ENCODE measurements at regions not wholly inside any gene's neighbourhood (a gene's known extent, or its start where the extent isn't known, plus 50 kb on each side); places are given as distances from the start of the nearest gene placed in this dataset.

DNA sequence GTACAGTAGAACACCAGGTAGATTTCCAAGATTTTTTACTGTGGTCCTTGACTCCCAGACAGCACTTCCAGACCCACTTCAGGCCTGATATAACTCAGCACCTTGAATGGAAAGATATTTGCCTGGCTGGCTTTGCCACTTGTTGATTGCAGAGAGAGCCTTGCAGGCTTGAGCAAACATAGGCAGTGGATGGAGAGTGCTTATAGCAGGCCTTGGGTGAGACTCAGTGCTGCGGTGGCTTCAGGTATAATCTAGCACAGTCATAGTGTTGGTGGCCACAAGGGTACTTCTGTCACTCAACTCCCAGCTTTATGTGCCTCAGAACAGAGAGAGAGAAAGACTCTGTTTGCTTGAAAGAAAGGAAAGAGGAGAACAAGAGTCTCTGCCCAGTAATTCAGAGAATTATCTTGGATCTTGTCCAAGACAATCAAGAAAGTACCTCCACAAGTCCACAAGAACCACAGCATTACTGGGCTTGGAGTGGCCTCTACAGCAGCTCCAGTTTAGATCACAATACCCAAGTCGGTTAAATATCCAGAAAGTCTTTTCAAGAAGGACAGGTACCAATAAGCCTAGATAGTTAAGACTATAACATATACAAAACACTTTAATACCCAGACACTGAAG lies 70.5 kb upstream of the FKBP1C start:
- H3K9me3 ChIP-seq = no peaks in the 10 kb centered on the region
- H3K4me1 ChIP-seq (ENCODE audit: control insufficient read depth in 1 of 2, insufficient read depth in 2 of 2, low read depth in 1 of 2, low read length in 1 of 2) = no peaks in the 10 kb centered on the region
- H3K27me3 ChIP-seq (ENCODE audit: insufficient read depth) = no peaks in the 10 kb centered on the region
- WGBS (ENCODE audit: low lambda C conversion rate) = 11% methylated on average over 2 of the region's 2 CpGs
- TF ChIP-seq TCF12 (IDR thresholded peaks at IDR 0.05) = no peak
- TF ChIP-seq SIN3A (IDR thresholded peaks at IDR 0.05; ENCODE audit: borderline replicate concordance, low read depth, low read length) = no peak
- TF ChIP-seq FOXJ3 (CRISPR knock-in tag; IDR thresholded peaks at IDR 0.05) = no peak
- no peak for TF ChIP-seq RCOR1 (IDR thresholded peaks at IDR 0.05; ENCODE audit: low read length)
- no peak for TF ChIP-seq NFIC (IDR thresholded peaks at IDR 0.05; ENCODE audit: borderline replicate concordance)
- TF ChIP-seq, protein P1, sequence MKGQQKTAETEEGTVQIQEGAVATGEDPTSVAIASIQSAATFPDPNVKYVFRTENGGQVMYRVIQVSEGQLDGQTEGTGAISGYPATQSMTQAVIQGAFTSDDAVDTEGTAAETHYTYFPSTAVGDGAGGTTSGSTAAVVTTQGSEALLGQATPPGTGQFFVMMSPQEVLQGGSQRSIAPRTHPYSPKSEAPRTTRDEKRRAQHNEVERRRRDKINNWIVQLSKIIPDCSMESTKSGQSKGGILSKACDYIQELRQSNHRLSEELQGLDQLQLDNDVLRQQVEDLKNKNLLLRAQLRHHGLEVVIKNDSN (IDR thresholded peaks at IDR 0.05; ENCODE audit: borderline replicate concordance, low read depth) = no peak
- TF ChIP-seq TAF1 (IDR thresholded peaks at IDR 0.05; ENCODE audit: borderline replicate concordance, low read depth, low read length) = no peak
- H3K79me2 ChIP-seq (ENCODE audit: insufficient read depth) = no peaks in the 10 kb centered on the region
- CTCF ChIA-PET = no interaction called here
- no peaks in the 10 kb centered on the region for H3K9me2 ChIP-seq
- H3F3A ChIP-seq (replicated peaks; ENCODE audit: insufficient read depth) = no peaks in the 10 kb centered on the region
- no peaks in the 10 kb centered on the region for H4K20me1 ChIP-seq (ENCODE audit: insufficient read depth)
- no peak overlapping the region for H3K9ac ChIP-seq
- no peak overlapping the region for H3K4me2 ChIP-seq
- H2AFZ ChIP-seq (ENCODE audit: low read depth) = no peak overlapping the region
- no peak overlapping the region for H3K27ac ChIP-seq (ENCODE audit: low read depth in 2 of 2, low read length in 1 of 2)
- POLR2A ChIA-PET = no interaction called here
- no peaks in the 10 kb centered on the region for H3K36me3 ChIP-seq (replicated peaks in 1 of 2; ENCODE audit: control insufficient read depth in 1 of 2, insufficient read depth in 2 of 2, low read length in 1 of 2)
- DNase-seq = no peak
- H3K4me3 ChIP-seq (ENCODE audit: low read depth in 2 of 2, low read length in 1 of 2) = no peak overlapping the region

DNA sequence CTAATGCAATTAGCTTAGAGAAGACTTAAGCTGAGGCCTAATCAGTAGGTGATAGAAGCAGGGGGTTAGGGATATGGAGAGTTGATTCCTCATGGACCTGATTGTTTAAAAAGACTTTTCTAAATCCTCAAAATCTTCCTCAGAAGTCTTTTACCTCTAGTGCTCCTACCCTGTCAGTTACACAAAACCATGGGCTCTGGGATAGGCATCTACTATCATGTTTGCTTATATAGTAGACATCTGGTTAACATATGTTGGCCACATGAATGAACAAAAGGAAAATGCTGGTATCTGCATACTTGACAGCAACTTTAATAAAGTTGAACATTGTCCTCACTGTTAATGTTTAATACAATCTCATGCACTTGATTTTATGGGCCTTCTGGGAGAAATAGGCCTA lies 61.5 kb upstream of the FKBP1C start:
- Histone ChIP-seq H3K4me2 (no peak overlapping the region), H3K36me3 (replicated peaks in 1 of 2; ENCODE audit: control insufficient read depth in 1 of 2, insufficient read depth in 2 of 2, low read length in 1 of 2) (no peaks in the 10 kb centered on the region), H2AFZ (ENCODE audit: low read depth) (no peak overlapping the region), H3K4me1 (ENCODE audit: control insufficient read depth in 1 of 2, insufficient read depth in 2 of 2, low read depth in 1 of 2, low read length in 1 of 2) (no peaks in the 10 kb centered on the region), H3K27ac (ENCODE audit: low read depth in 2 of 2, low read length in 1 of 2) (no peak overlapping the region), H3K9me3 (no peaks in the 10 kb centered on the region), H3K79me2 (ENCODE audit: insufficient read depth) (no peaks in the 10 kb centered on the region), H4K20me1 (ENCODE audit: insufficient read depth) (no peaks in the 10 kb centered on the region), H3K9ac (no peak overlapping the region), H3K27me3 (ENCODE audit: insufficient read depth) (no peaks in the 10 kb centered on the region; the same call in 1 of the 2 replicates), H3K9me2 (no peaks in the 10 kb centered on the region), H3F3A (replicated peaks; ENCODE audit: insufficient read depth) (no peaks in the 10 kb centered on the region), H3K4me3 (ENCODE audit: low read depth in 2 of 2, low read length in 1 of 2) (no peak overlapping the region)
- no peak for TF ChIP-seq JUND (IDR thresholded peaks at IDR 0.05)
- no peak for TF ChIP-seq NRF1 (IDR thresholded peaks at IDR 0.05; ENCODE audit: low read depth, low read length)
- TF ChIP-seq, protein P2, sequence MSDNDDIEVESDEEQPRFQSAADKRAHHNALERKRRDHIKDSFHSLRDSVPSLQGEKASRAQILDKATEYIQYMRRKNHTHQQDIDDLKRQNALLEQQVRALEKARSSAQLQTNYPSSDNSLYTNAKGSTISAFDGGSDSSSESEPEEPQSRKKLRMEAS (IDR thresholded peaks at IDR 0.05; ENCODE audit: low read depth) = no peak
- TF ChIP-seq, protein P3, sequence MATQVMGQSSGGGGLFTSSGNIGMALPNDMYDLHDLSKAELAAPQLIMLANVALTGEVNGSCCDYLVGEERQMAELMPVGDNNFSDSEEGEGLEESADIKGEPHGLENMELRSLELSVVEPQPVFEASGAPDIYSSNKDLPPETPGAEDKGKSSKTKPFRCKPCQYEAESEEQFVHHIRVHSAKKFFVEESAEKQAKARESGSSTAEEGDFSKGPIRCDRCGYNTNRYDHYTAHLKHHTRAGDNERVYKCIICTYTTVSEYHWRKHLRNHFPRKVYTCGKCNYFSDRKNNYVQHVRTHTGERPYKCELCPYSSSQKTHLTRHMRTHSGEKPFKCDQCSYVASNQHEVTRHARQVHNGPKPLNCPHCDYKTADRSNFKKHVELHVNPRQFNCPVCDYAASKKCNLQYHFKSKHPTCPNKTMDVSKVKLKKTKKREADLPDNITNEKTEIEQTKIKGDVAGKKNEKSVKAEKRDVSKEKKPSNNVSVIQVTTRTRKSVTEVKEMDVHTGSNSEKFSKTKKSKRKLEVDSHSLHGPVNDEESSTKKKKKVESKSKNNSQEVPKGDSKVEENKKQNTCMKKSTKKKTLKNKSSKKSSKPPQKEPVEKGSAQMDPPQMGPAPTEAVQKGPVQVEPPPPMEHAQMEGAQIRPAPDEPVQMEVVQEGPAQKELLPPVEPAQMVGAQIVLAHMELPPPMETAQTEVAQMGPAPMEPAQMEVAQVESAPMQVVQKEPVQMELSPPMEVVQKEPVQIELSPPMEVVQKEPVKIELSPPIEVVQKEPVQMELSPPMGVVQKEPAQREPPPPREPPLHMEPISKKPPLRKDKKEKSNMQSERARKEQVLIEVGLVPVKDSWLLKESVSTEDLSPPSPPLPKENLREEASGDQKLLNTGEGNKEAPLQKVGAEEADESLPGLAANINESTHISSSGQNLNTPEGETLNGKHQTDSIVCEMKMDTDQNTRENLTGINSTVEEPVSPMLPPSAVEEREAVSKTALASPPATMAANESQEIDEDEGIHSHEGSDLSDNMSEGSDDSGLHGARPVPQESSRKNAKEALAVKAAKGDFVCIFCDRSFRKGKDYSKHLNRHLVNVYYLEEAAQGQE (IDR thresholded peaks at IDR 0.05; ENCODE audit: low read depth, low read length) = no peak
- TF ChIP-seq, protein P4, sequence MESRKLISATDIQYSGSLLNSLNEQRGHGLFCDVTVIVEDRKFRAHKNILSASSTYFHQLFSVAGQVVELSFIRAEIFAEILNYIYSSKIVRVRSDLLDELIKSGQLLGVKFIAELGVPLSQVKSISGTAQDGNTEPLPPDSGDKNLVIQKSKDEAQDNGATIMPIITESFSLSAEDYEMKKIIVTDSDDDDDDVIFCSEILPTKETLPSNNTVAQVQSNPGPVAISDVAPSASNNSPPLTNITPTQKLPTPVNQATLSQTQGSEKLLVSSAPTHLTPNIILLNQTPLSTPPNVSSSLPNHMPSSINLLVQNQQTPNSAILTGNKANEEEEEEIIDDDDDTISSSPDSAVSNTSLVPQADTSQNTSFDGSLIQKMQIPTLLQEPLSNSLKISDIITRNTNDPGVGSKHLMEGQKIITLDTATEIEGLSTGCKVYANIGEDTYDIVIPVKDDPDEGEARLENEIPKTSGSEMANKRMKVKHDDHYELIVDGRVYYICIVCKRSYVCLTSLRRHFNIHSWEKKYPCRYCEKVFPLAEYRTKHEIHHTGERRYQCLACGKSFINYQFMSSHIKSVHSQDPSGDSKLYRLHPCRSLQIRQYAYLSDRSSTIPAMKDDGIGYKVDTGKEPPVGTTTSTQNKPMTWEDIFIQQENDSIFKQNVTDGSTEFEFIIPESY (IDR thresholded peaks at IDR 0.05; ENCODE audit: borderline replicate concordance, low read depth) = no peak
- TF ChIP-seq TCF12 (IDR thresholded peaks at IDR 0.05) = no peak
- no peak for TF ChIP-seq TAF1 (IDR thresholded peaks at IDR 0.05; ENCODE audit: borderline replicate concordance, low read depth, low read length)
- no peak for TF ChIP-seq GABPA (IDR thresholded peaks at IDR 0.05; ENCODE audit: low read depth)
- no peak for TF ChIP-seq EZH2phosphoT487 (IDR thresholded peaks at IDR 0.05; ENCODE audit: borderline replicate concordance, low read depth)
- no peak for TF ChIP-seq FOXJ3 (CRISPR knock-in tag; IDR thresholded peaks at IDR 0.05)
- TF ChIP-seq, protein P5, sequence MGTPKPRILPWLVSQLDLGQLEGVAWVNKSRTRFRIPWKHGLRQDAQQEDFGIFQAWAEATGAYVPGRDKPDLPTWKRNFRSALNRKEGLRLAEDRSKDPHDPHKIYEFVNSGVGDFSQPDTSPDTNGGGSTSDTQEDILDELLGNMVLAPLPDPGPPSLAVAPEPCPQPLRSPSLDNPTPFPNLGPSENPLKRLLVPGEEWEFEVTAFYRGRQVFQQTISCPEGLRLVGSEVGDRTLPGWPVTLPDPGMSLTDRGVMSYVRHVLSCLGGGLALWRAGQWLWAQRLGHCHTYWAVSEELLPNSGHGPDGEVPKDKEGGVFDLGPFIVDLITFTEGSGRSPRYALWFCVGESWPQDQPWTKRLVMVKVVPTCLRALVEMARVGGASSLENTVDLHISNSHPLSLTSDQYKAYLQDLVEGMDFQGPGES (IDR thresholded peaks at IDR 0.05; ENCODE audit: low read depth, low read length) = no peak
- TF ChIP-seq FOSL2 (IDR thresholded peaks at IDR 0.05; ENCODE audit: borderline replicate concordance, low read depth) = no peak
- no peak for TF ChIP-seq MEF2A (IDR thresholded peaks at IDR 0.05; ENCODE audit: borderline replicate concordance, low read depth)
- no peak for DNase-seq
- ChIA-PET CTCF (no interaction called here), POLR2A (no interaction called here)

Measured in SK-N-SH (cell line).